ENCODE measurements at regions not wholly inside any gene's neighbourhood (a gene's known extent, or its start where the extent isn't known, plus 50 kb on each side); places are given as distances from the start of the nearest gene placed in this dataset.
"Not testable (repeated sequence)": the region's sequence is repeated elsewhere in the genome, so short reads cannot be mapped to it uniquely, and the experiment has no call there.

- Mint-ChIP-seq H3K27me3 (ENCODE audit: low read depth in 3 of 3) (peaks cover 0 to 2% (median 0%) of the 10 kb centered on the region in 3 donors), H3K27ac (no peak overlapping the region), H3K36me3 (no peaks in the 10 kb centered on the region), H3K9me3 (peaks cover 0 to 9% (median 3%) of the 10 kb centered on the region in 7 donors), H3K4me1 (no peaks in the 10 kb centered on the region), H3K4me3 (no peak overlapping the region)
- H3K4me2 ChIP-seq (replicated peaks; ENCODE audit: extremely low read depth, low read length, poor library complexity, severe bottlenecking), result no peak overlapping the region
- no peak overlapping the region for H3K27ac ChIP-seq (ENCODE audit: low read depth in 1 of 2, low read length in 2 of 2)
- H3K79me2 ChIP-seq (ENCODE audit: insufficient read depth, low read length), result no peaks in the 10 kb centered on the region
- no peaks in the 10 kb centered on the region for H3K27me3 ChIP-seq (ENCODE audit: control insufficient read depth in 2 of 2, insufficient read depth in 2 of 2, low read length in 2 of 2)
- no peak overlapping the region for H2AFZ ChIP-seq (ENCODE audit: insufficient read depth, low read depth, low read length, poor library complexity, severe bottlenecking)
- H3K36me3 ChIP-seq (replicated peaks in 1 of 2; ENCODE audit: control insufficient read depth in 1 of 2, insufficient read depth in 2 of 2, low read length in 2 of 2), result no peaks in the 10 kb centered on the region
- DNase-seq, result no peak
- no peak overlapping the region for H3K9ac ChIP-seq (ENCODE audit: insufficient read depth, low read length, poor library complexity, severe bottlenecking)
- intact Hi-C loops (cut with micrococcal nuclease), result no loop called here
- no peak for TF ChIP-seq CTCF (IDR thresholded peaks at IDR 0.05)
- H3K9me3 ChIP-seq (replicated peaks in 1 of 2; ENCODE audit: control insufficient read depth in 1 of 2, insufficient read depth in 1 of 2, low read length in 2 of 2), result no peaks in the 10 kb centered on the region
- no peak overlapping the region for H3K4me3 ChIP-seq (replicated peaks in 1 of 3; ENCODE audit: low read depth in 2 of 3, low read length in 3 of 3)
- no peaks in the 10 kb centered on the region for H3K4me1 ChIP-seq (ENCODE audit: control insufficient read depth in 1 of 2, insufficient read depth in 2 of 2, low read length in 2 of 2)
- no peaks in the 10 kb centered on the region for H4K20me1 ChIP-seq (ENCODE audit: insufficient read depth, low read length)
- no CpG with 5 or more reads among the region's 2 CpGs for WGBS (ENCODE audit: insufficient coverage)
These were observed 93.7 kb upstream of the EHBP1 start for GRCh38 chr2:62611854-62612253.

- H3K36me3 Mint-ChIP-seq; H3K79me2 ChIP-seq (ENCODE audit: insufficient read depth, low read length); H3K4me3 ChIP-seq (replicated peaks in 1 of 3; ENCODE audit: low read depth in 2 of 3, low read length in 3 of 3); H3K27me3 ChIP-seq (ENCODE audit: control insufficient read depth in 2 of 2, insufficient read depth in 2 of 2, low read length in 2 of 2); H3K4me1 Mint-ChIP-seq; H3K9me3 ChIP-seq (replicated peaks in 1 of 2; ENCODE audit: control insufficient read depth in 1 of 2, insufficient read depth in 1 of 2, low read length in 2 of 2); H2AFZ ChIP-seq (ENCODE audit: insufficient read depth, low read depth, low read length, poor library complexity, severe bottlenecking); H3K27ac Mint-ChIP-seq; H3K4me2 ChIP-seq (replicated peaks; ENCODE audit: extremely low read depth, low read length, poor library complexity, severe bottlenecking); H4K20me1 ChIP-seq (ENCODE audit: insufficient read depth, low read length); intact Hi-C loops (cut with micrococcal nuclease); H3K36me3 ChIP-seq (replicated peaks in 1 of 2; ENCODE audit: control insufficient read depth in 1 of 2, insufficient read depth in 2 of 2, low read length in 2 of 2); H3K4me1 ChIP-seq (ENCODE audit: control insufficient read depth in 1 of 2, insufficient read depth in 2 of 2, low read length in 2 of 2); H3K27ac ChIP-seq (ENCODE audit: low read depth in 1 of 2, low read length in 2 of 2); H3K9ac ChIP-seq (ENCODE audit: insufficient read depth, low read length, poor library complexity, severe bottlenecking); DNase-seq; H3K27me3 Mint-ChIP-seq (ENCODE audit: low read depth in 3 of 3); H3K4me3 Mint-ChIP-seq: not testable (repeated sequence)
- H3K9me3 Mint-ChIP-seq, result peaks cover 5 to 23% (median 11%) of the 10 kb centered on the region in 7 donors
- WGBS (ENCODE audit: insufficient coverage), result 98% methylated on average over 9 of the region's 13 CpGs
These were observed 99.5 kb upstream of the TMEM17 start for GRCh38 chr2:62605471-62605870.

Measured in CD14-positive monocyte (primary cell).